ENCODE measurements at regions not wholly inside any gene's neighbourhood (a gene's known extent, or its start where the extent isn't known, plus 50 kb on each side); places are given as distances from the start of the nearest gene placed in this dataset.

DNA sequence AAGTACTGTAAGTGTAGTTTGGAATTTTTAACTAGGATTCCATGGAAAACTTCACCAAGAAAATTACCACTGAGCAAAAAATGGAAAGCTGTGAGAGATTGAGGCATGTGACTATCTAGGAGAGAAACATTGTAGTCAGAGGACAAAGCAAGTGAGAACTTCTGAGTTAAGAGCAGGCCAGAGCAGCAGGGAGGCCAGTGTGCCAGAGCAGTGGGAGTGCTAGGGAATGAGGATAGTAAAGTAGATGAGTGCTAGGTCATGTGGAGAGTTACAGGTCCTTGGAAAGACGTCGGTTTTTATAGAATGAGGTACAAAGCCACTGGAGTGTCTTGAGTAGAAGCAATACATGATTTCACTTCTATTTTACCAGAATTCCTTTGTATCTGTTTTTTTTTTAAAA is 52.7 kb upstream of the FAT4 start:
- TF ChIP-seq, protein P1, sequence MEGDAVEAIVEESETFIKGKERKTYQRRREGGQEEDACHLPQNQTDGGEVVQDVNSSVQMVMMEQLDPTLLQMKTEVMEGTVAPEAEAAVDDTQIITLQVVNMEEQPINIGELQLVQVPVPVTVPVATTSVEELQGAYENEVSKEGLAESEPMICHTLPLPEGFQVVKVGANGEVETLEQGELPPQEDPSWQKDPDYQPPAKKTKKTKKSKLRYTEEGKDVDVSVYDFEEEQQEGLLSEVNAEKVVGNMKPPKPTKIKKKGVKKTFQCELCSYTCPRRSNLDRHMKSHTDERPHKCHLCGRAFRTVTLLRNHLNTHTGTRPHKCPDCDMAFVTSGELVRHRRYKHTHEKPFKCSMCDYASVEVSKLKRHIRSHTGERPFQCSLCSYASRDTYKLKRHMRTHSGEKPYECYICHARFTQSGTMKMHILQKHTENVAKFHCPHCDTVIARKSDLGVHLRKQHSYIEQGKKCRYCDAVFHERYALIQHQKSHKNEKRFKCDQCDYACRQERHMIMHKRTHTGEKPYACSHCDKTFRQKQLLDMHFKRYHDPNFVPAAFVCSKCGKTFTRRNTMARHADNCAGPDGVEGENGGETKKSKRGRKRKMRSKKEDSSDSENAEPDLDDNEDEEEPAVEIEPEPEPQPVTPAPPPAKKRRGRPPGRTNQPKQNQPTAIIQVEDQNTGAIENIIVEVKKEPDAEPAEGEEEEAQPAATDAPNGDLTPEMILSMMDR (IDR thresholded peaks at IDR 0.05; ENCODE audit: extremely low read depth in 1 of 2, insufficient read depth in 1 of 2, low read depth in 1 of 2, low read length in 2 of 2) = no peak
- TF ChIP-seq POLR2A (IDR thresholded peaks at IDR 0.05; ENCODE audit: low read depth, low read length) (no peak), MYC (IDR thresholded peaks at IDR 0.05; ENCODE audit: low read depth, low read length) (no peak), JUN (IDR thresholded peaks at IDR 0.05; ENCODE audit: borderline replicate concordance, insufficient read depth, insufficient read length, low read depth) (no peak), FOS (IDR thresholded peaks at IDR 0.05; ENCODE audit: borderline replicate concordance, insufficient read depth, low read length) (no peak), POLR2AphosphoS5 (IDR thresholded peaks at IDR 0.05; ENCODE audit: insufficient read depth, low read depth, low read length) (no peak)
- TF ChIP-seq, protein P2, sequence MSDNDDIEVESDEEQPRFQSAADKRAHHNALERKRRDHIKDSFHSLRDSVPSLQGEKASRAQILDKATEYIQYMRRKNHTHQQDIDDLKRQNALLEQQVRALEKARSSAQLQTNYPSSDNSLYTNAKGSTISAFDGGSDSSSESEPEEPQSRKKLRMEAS (IDR thresholded peaks at IDR 0.05; ENCODE audit: insufficient read depth, insufficient read length) = no peak
